Panc1 (cell line): ENCODE measurements at regions not wholly inside any gene's neighbourhood (a gene's known extent, or its start where the extent isn't known, plus 50 kb on each side); places are given as distances from the start of the nearest gene placed in this dataset.

Experiments used
- ATAC-seq: fragments of 200-7000 bp; cut with Tn5 transposase; 2 replicates; pipeline ENCODE4 v1.9.1; 2020; ENCODE audit warnings: mild to moderate bottlenecking, moderate library complexity
- BruUV-seq: library from RNA; stranded (reverse); fragments of 400-500 nt; replicated peaks from 2 replicates; lab custom pipeline; 2021; lab: Mats Ljungman, UMichigan
- CTCF ChIA-PET: fragments of 300-600 bp; sonication (Branson Sonifier 250); formaldehyde crosslinking; loops from one replicate; lab custom pipeline; 2022; ENCODE audit warnings: antibody characterized with exemption; lab: Charles Lee
- POLR2A ChIA-PET: fragments of 300-600 bp; sonication (Branson Sonifier 250); formaldehyde crosslinking; loops from one replicate; lab custom pipeline; 2022; ENCODE audit warnings: antibody characterized with exemption; lab: Charles Lee
- DNase-seq: peaks from one replicate; pipeline ENCODE4 v3.0.0-alpha.2; 2010; ENCODE audit warnings: low read depth, low spot score
- H3K27ac ChIP-seq: 2 replicates; pipeline ENCODE4 v1.5.1; 2011; ENCODE audit warnings: mild to moderate bottlenecking, low read length, inconsistent platforms
- H3K27me3 ChIP-seq: fragments of 200-500 bp; sonication (Bioruptor generic); 2 replicates; pipeline ENCODE4 v1.6.0; 2014; ENCODE audit warnings: low read length, inconsistent platforms; ENCODE audit not compliant: control insufficient read depth, insufficient read depth
- H3K36me3 ChIP-seq: fragments of 200-500 bp; sonication (Bioruptor generic); 2 replicates; pipeline ENCODE4 v1.5.1; 2014; ENCODE audit warnings: inconsistent platforms, mild to moderate bottlenecking, low read length, moderate library complexity; ENCODE audit not compliant: control insufficient read depth, insufficient read depth
- H3K4me1 ChIP-seq: 2 replicates; pipeline ENCODE4 v1.5.1; 2011; ENCODE audit warnings: inconsistent platforms, mild to moderate bottlenecking, low read length, moderate library complexity; ENCODE audit not compliant: control insufficient read depth, insufficient read depth
- H3K4me3 ChIP-seq, 2 experiments: 2 replicates each; pipeline ENCODE4 v1.5.1; 2011 to 2012; ENCODE audit warnings: low read depth in 2 of 2, low read length in 2 of 2, mild to moderate bottlenecking in 2 of 2, inconsistent platforms in 1 of 2, moderate library complexity in 1 of 2
- H3K9me3 ChIP-seq: fragments of 200-500 bp; sonication (Bioruptor generic); 2 replicates; pipeline ENCODE4 v1.5.1; 2014; ENCODE audit warnings: low read depth, mild to moderate bottlenecking, inconsistent platforms, low read length, moderate library complexity; ENCODE audit not compliant: control insufficient read depth, insufficient read depth
- POLR2AphosphoS5 ChIP-seq: IDR thresholded peaks from 2 replicates; pipeline ENCODE4 v1.6.1; 2012; ENCODE audit warnings: mild to moderate bottlenecking, low read depth, low read length, moderate library complexity
- REST ChIP-seq, 2 experiments: IDR thresholded peaks; 2 replicates each; pipeline ENCODE4 v1.6.1; 2011 to 2012; ENCODE audit warnings: low read depth in 2 of 2, control low read depth in 1 of 2, low read length in 1 of 2, mild to moderate bottlenecking in 1 of 2, moderate library complexity in 1 of 2; ENCODE audit not compliant: insufficient read depth in 1 of 2
- SIN3A ChIP-seq: IDR thresholded peaks from 2 replicates; pipeline ENCODE4 v1.6.1; 2012; ENCODE audit warnings: low read depth, mild to moderate bottlenecking, low read length, moderate library complexity, borderline replicate concordance; ENCODE audit not compliant: insufficient read depth
- TCF7L2 ChIP-seq: IDR thresholded peaks from 2 replicates; pipeline ENCODE4 v1.6.1; 2011; ENCODE audit warnings: mild to moderate bottlenecking, low read depth, low read length, inconsistent platforms
- in situ Hi-C: cut with HindIII; loops from 2 replicates; pipeline ENCODE4 v1.10.0; 2016; ENCODE audit warnings: low sequenced_read_pairs, low pct_unique_long_range_greater_than_20kb
- intact Hi-C: fragments of 100-400 bp; cut with micrococcal nuclease; formaldehyde crosslinking; loops from one replicate; pipeline ENCODE4 v1.10.0; 2022; ENCODE audit not compliant: unreplicated experiment
- TF ChIP-seq, protein P1 (sequence below): fragments of 450-650 bp; IDR thresholded peaks from 2 replicates; pipeline ENCODE4 v1.5.1; 2017; ENCODE audit warnings: mild to moderate bottlenecking

DNA sequence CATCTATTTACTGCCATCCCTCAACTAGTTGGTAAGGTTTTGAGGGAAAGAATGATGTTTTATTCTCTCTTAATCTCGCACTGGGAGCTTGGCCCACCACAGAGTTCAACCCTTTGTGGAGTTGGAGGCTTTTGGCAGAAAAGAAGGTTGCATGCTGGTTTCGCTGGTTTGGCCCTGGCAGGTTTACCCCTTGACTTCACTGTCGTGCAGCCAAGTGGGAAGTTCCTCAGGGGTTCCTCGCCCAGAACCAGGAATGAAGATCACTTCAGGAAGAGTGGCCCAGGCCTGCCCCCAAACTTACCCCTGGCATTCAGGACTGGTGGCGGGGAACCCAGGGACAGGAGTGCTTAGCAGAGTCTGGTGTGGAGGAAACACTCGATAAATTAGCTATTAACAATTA is 103.1 kb upstream of the LYZL2 start:
- no TSS peak for BruUV-seq
- in situ Hi-C loops = no loop called here
- CTCF ChIA-PET = no interaction called here

GRCh38 chr10:30731963-30732362 is 102.4 kb upstream of the LYZL2 start:
- TF ChIP-seq SIN3A (no peak), POLR2AphosphoS5 (no peak), REST (IDR thresholded peaks at IDR 0.05; ENCODE audit: insufficient read depth in 1 of 2, low read depth in 2 of 2, low read length in 1 of 2) (no peak), TCF7L2 (no peak)
- TF ChIP-seq, protein P1, sequence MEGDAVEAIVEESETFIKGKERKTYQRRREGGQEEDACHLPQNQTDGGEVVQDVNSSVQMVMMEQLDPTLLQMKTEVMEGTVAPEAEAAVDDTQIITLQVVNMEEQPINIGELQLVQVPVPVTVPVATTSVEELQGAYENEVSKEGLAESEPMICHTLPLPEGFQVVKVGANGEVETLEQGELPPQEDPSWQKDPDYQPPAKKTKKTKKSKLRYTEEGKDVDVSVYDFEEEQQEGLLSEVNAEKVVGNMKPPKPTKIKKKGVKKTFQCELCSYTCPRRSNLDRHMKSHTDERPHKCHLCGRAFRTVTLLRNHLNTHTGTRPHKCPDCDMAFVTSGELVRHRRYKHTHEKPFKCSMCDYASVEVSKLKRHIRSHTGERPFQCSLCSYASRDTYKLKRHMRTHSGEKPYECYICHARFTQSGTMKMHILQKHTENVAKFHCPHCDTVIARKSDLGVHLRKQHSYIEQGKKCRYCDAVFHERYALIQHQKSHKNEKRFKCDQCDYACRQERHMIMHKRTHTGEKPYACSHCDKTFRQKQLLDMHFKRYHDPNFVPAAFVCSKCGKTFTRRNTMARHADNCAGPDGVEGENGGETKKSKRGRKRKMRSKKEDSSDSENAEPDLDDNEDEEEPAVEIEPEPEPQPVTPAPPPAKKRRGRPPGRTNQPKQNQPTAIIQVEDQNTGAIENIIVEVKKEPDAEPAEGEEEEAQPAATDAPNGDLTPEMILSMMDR = no peak
- BruUV-seq = no TSS peak
- intact Hi-C loops (no loop called here), in situ Hi-C loops (no loop called here)
- no peak for ATAC-seq
- Histone ChIP-seq H3K9me3 (no peaks in the 10 kb centered on the region), H3K4me3 (no peak overlapping the region), H3K36me3 (no peaks in the 10 kb centered on the region), H3K4me1 (no peaks in the 10 kb centered on the region), H3K27ac (no peak overlapping the region), H3K27me3 (no peaks in the 10 kb centered on the region)
- no peak for DNase-seq
- CTCF ChIA-PET = no interaction called here
- POLR2A ChIA-PET = no interaction called here

More for the DNA sequence above, 103.1 kb upstream of the LYZL2 start:
- Histone ChIP-seq H3K36me3 (no peaks in the 10 kb centered on the region), H3K9me3 (no peaks in the 10 kb centered on the region), H3K4me3 (no peak overlapping the region), H3K27ac (no peak overlapping the region), H3K4me1 (no peaks in the 10 kb centered on the region), H3K27me3 (no peaks in the 10 kb centered on the region)
- no peak for TF ChIP-seq TCF7L2
- TF ChIP-seq POLR2AphosphoS5 = no peak
- TF ChIP-seq REST (IDR thresholded peaks at IDR 0.05; ENCODE audit: insufficient read depth in 1 of 2, low read depth in 2 of 2, low read length in 1 of 2) = no peak
- TF ChIP-seq, protein P1 = no peak
- TF ChIP-seq SIN3A = no peak
- POLR2A ChIA-PET = no interaction called here
- DNase-seq = no peak
- ATAC-seq = no peak
- intact Hi-C loops = no loop called here
